Coronary artery (tissue), 2 donors: ENCODE measurements at regions not wholly inside any gene's neighbourhood (a gene's known extent, or its start where the extent isn't known, plus 50 kb on each side); places are given as distances from the start of the nearest gene placed in this dataset.

Source experiments
- DNase-seq: peaks from one replicate; pipeline ENCODE4 v3.0.0-alpha.2; 2017; ENCODE audit warnings: low spot score
- H3K27ac ChIP-seq, 2 donors: fragments of 200-600 bp; sonication (generic); one replicate each; pipeline ENCODE4 v1.5.1; 2016 to 2019
- H3K4me3 ChIP-seq: fragments of 200-600 bp; sonication (generic); 2 replicates; pipeline ENCODE4 v1.5.1; 2016; ENCODE audit warnings: mild to moderate bottlenecking, moderate library complexity
- CTCF ChIP-seq: fragments of 200-600 bp; sonication (generic); IDR thresholded peaks from one replicate; pipeline ENCODE4 v1.5.1; 2019; ENCODE audit warnings: antibody characterized with exemption

DNA sequence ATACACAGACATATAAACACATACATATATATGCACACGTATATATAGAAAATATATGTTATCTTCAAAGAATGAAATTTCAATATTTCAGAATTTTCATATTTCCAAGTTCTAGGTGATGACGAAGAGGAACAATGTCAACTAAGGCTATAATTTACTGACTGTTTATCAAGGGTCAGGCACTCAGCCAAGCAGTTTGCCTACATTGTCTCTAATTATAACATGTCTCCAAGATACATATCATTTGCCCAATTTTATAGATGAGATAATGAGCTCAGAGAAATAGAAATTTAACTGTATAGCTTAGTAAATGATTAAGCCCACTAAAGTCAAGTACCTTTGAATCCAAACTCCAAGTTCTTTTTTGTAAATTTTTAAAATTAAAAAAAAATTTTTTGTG is 99.9 kb upstream of the PLSCR4 start:
- no peak for TF ChIP-seq CTCF
- no peak for DNase-seq

GRCh38 chr3:146345900-146346299 is 95.0 kb upstream of the PLSCR4 start:
- TF ChIP-seq CTCF: no peak

More for the DNA sequence above, 99.9 kb upstream of the PLSCR4 start:
- Histone ChIP-seq H3K27ac (no peak overlapping the region), H3K4me3 (no peak overlapping the region)

GRCh38 chr3:146343551-146343950 is 92.6 kb upstream of the PLSCR4 start:
- TF ChIP-seq CTCF: no peak
- Histone ChIP-seq H3K27ac (no peak overlapping the region), H3K4me3 (no peak overlapping the region)
- no peak for DNase-seq

More at GRCh38 chr3:146345900-146346299, 95.0 kb upstream of the PLSCR4 start:
- no peak for DNase-seq
- Histone ChIP-seq H3K27ac (no peak overlapping the region), H3K4me3 (no peak overlapping the region)

GRCh38 chr3:146342989-146343388 is 92.1 kb upstream of the PLSCR4 start:
- Histone ChIP-seq H3K27ac (no peak overlapping the region), H3K4me3 (no peak overlapping the region)
- DNase-seq: no peak
- TF ChIP-seq CTCF: no peak

- H3K4me3 ChIP-seq: no peak overlapping the region
- no peak for DNase-seq
- no peak for TF ChIP-seq CTCF
- no peak overlapping the region for H3K27ac ChIP-seq
These were observed 88.4 kb upstream of the PLSCR4 start for GRCh38 chr3:146339349-146339748.

GRCh38 chr3:146337991-146338390 is 87.1 kb upstream of the PLSCR4 start:
- no peak for DNase-seq
- TF ChIP-seq CTCF: no peak
- Histone ChIP-seq H3K27ac (no peak overlapping the region), H3K4me3 (no peak overlapping the region)

DNA sequence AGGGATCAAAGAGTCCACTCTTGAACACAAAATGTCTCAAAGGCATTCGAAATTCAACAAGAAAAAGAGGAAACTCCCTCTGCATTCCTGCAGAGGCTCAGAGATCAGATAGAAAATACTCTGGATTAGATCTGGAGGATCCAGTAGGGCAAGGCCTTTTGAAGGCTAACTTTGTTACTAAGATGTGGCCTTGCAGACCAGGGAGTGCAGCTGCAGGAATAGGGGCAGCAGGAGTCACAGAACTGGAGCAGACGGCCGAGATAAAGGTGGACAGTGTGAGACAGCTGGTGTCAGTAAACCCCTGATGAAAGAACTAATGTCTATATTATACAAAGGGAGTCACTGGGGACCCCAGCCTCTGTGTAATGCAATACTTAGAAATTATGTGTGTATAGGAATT is 84.5 kb upstream of the PLSCR4 start:
- TF ChIP-seq CTCF: no peak
- no peak overlapping the region for H3K4me3 ChIP-seq
- DNase-seq: no peak
- no peak overlapping the region for H3K27ac ChIP-seq
